SK-N-SH (cell line): ENCODE measurements at regions not wholly inside any gene's neighbourhood (a gene's known extent, or its start where the extent isn't known, plus 50 kb on each side); places are given as distances from the start of the nearest gene placed in this dataset.

Experiments used
- CTCF ChIA-PET: fragments of 300-600, 350-600 bp; formaldehyde crosslinking; extraction: SDS; loops from one replicate; lab custom pipeline; 2021; lab: Yijun Ruan, JAX
- POLR2A ChIA-PET: fragments of 350-600 bp; sonication (Branson Sonifier 250); formaldehyde crosslinking; extraction: SDS; loops from one replicate; lab custom pipeline; 2020; ENCODE audit warnings: antibody characterized with exemption, inconsistent platforms; lab: Yijun Ruan, JAX
- DNase-seq: peaks from one replicate; pipeline ENCODE4 v3.0.0; 2012
- H2AFZ ChIP-seq: fragments of 200-600 bp; sonication (generic); 2 replicates; pipeline ENCODE4 v1.8.1; 2016; ENCODE audit warnings: antibody characterized with exemption, mild to moderate bottlenecking, low read depth
- H3F3A ChIP-seq: fragments of 200-600 bp; sonication (generic); replicated peaks from 2 replicates; pipeline ENCODE3; 2016; ENCODE audit warnings: antibody characterized with exemption, mild to moderate bottlenecking; ENCODE audit not compliant: insufficient read depth
- H3K27ac ChIP-seq, 2 experiments: fragments of 200-500 bp in 1 of 2; fragments of 200-600 bp in 1 of 2; sonication (Bioruptor generic) in 1 of 2; sonication (generic), shearing (Covaris generic) in 1 of 2; 2 replicates each; pipeline versions ENCODE4 v1.5.1 to v1.6.1; 2014 to 2016; ENCODE audit warnings: low read depth in 2 of 2, inconsistent platforms in 1 of 2, low read length in 1 of 2, mild to moderate bottlenecking in 1 of 2, mixed read lengths in 1 of 2
- H3K27me3 ChIP-seq: fragments of 200-600 bp; sonication (generic), shearing (Covaris generic); 2 replicates; pipeline ENCODE4 v1.6.1; 2016; ENCODE audit warnings: mixed run types; ENCODE audit not compliant: insufficient read depth
- H3K36me3 ChIP-seq, 2 experiments: fragments of 200-500 bp in 1 of 2; fragments of 200-600 bp in 1 of 2; sonication (Bioruptor generic) in 1 of 2; sonication (generic) in 1 of 2; replicated peaks in 1 of 2; 2 replicates each; pipeline versions ENCODE3 to v1.5.1; 2014 to 2016; ENCODE audit warnings: low read length in 1 of 2, mild to moderate bottlenecking in 1 of 2; ENCODE audit not compliant: insufficient read depth in 2 of 2, control insufficient read depth in 1 of 2
- H3K4me1 ChIP-seq, 2 experiments: fragments of 200-500 bp in 1 of 2; fragments of 200-600 bp in 1 of 2; sonication (Bioruptor generic) in 1 of 2; sonication (generic), shearing (Covaris generic) in 1 of 2; 2 replicates each; pipeline versions ENCODE4 v1.5.1 to v1.6.1; 2014 to 2016; ENCODE audit warnings: low read depth in 1 of 2, low read length in 1 of 2, mixed run types in 1 of 2; ENCODE audit not compliant: insufficient read depth in 2 of 2, control insufficient read depth in 1 of 2
- H3K4me2 ChIP-seq: fragments of 200-600 bp; sonication (generic), shearing (Covaris generic); 2 replicates; pipeline ENCODE4 v1.6.1; 2017; ENCODE audit warnings: mixed run types
- H3K4me3 ChIP-seq, 2 experiments: fragments of 200-500 bp in 1 of 2; fragments of 200-600 bp in 1 of 2; sonication (Bioruptor generic) in 1 of 2; sonication (generic), shearing (Covaris generic) in 1 of 2; 2 replicates each; pipeline versions ENCODE4 v1.5.1 to v1.8.1; 2014 to 2016; ENCODE audit warnings: low read depth in 2 of 2, inconsistent platforms in 1 of 2, low read length in 1 of 2, mild to moderate bottlenecking in 1 of 2, mixed read lengths in 1 of 2, moderate library complexity in 1 of 2
- H3K79me2 ChIP-seq: fragments of 200-600 bp; sonication (generic); 2 replicates; pipeline ENCODE4 v1.8.1; 2017; ENCODE audit warnings: mild to moderate bottlenecking; ENCODE audit not compliant: insufficient read depth
- H3K9ac ChIP-seq: fragments of 200-600 bp; sonication (generic); 2 replicates; pipeline ENCODE4 v1.6.1; 2017; ENCODE audit warnings: mixed run types
- H3K9me2 ChIP-seq: fragments of 200-600 bp; sonication (generic); 2 replicates; pipeline ENCODE4 v1.6.1; 2017; ENCODE audit warnings: mixed run types
- H3K9me3 ChIP-seq: fragments of 200-600 bp; sonication (generic); 2 replicates; pipeline ENCODE4 v1.6.1; 2017; ENCODE audit warnings: mixed run types, mild to moderate bottlenecking, moderate library complexity
- H4K20me1 ChIP-seq: fragments of 200-600 bp; sonication (generic); 2 replicates; pipeline ENCODE4 v1.6.1; 2017; ENCODE audit warnings: mild to moderate bottlenecking, mixed run types; ENCODE audit not compliant: insufficient read depth
- CHD2 ChIP-seq: fragments of 150-350 bp; IDR thresholded peaks from 2 replicates; pipeline ENCODE4 v1.6.1; 2018; ENCODE audit warnings: low read length; ENCODE audit not compliant: partially characterized antibody
- CTCF ChIP-seq: fragments of 200-600 bp; sonication (generic); IDR thresholded peaks from 2 replicates; pipeline ENCODE4 v1.6.1; 2017; ENCODE audit warnings: antibody characterized with exemption, mild to moderate bottlenecking, moderate library complexity
- ELF1 ChIP-seq: IDR thresholded peaks from 2 replicates; pipeline ENCODE4 v1.4.0; 2012
- EP300 ChIP-seq, 2 experiments: IDR thresholded peaks; 2 replicates each; pipeline versions ENCODE4 v1.4.0 to v1.6.1; 2012; ENCODE audit warnings: borderline replicate concordance in 1 of 2, low read depth in 1 of 2, low read length in 1 of 2
- FOSL2 ChIP-seq: IDR thresholded peaks from 2 replicates; pipeline ENCODE4 v1.4.0; 2012; ENCODE audit warnings: low read depth, mild to moderate bottlenecking, moderate library complexity, borderline replicate concordance
- GABPA ChIP-seq: IDR thresholded peaks from 2 replicates; pipeline ENCODE4 v1.4.0; 2012; ENCODE audit warnings: low read depth, mild to moderate bottlenecking
- NFIC ChIP-seq: IDR thresholded peaks from 2 replicates; pipeline ENCODE4 v1.4.0; 2012; ENCODE audit warnings: borderline replicate concordance
- RAD21 ChIP-seq: IDR thresholded peaks from 2 replicates; pipeline ENCODE4 v1.6.1; 2012; ENCODE audit warnings: mild to moderate bottlenecking, low read length
- RFX5 ChIP-seq: IDR thresholded peaks from 2 replicates; pipeline ENCODE4 v1.6.1; 2012; ENCODE audit warnings: mild to moderate bottlenecking, improper control_type of control experiment, low read length
- RXRA ChIP-seq: IDR thresholded peaks from 2 replicates; pipeline ENCODE4 v1.4.0; 2012; ENCODE audit warnings: low read depth, mild to moderate bottlenecking, borderline replicate concordance
- SIN3A ChIP-seq: IDR thresholded peaks from 2 replicates; pipeline ENCODE4 v1.6.1; 2012; ENCODE audit warnings: low read depth, mild to moderate bottlenecking, low read length, moderate library complexity, borderline replicate concordance
- SMC3 ChIP-seq: IDR thresholded peaks from 2 replicates; pipeline ENCODE4 v1.6.1; 2012; ENCODE audit warnings: low read depth, low read length, improper control_type of control experiment
- TAF1 ChIP-seq: IDR thresholded peaks from 2 replicates; pipeline ENCODE4 v1.6.1; 2012; ENCODE audit warnings: low read depth, mild to moderate bottlenecking, low read length, moderate library complexity, borderline replicate concordance
- TCF12 ChIP-seq: IDR thresholded peaks from 2 replicates; pipeline ENCODE4 v1.4.0; 2012
- USF2 ChIP-seq: fragments of 150-350 bp; IDR thresholded peaks from 2 replicates; pipeline ENCODE4 v1.6.1; 2017; ENCODE audit warnings: antibody characterized with exemption, low read length, low read depth, borderline replicate concordance
- WGBS: methylation state at CpG from one replicate; pipeline ENCODE4 v1.1.6; 2017; ENCODE audit warnings: low lambda C conversion rate; 5-methylcytosine and 5-hydroxymethylcytosine counted together
- TF ChIP-seq, protein P1 (sequence below): fragments of 150-350 bp; IDR thresholded peaks from 2 replicates; pipeline ENCODE4 v1.6.1; 2016; ENCODE audit warnings: mild to moderate bottlenecking, low read depth, low read length

DNA sequence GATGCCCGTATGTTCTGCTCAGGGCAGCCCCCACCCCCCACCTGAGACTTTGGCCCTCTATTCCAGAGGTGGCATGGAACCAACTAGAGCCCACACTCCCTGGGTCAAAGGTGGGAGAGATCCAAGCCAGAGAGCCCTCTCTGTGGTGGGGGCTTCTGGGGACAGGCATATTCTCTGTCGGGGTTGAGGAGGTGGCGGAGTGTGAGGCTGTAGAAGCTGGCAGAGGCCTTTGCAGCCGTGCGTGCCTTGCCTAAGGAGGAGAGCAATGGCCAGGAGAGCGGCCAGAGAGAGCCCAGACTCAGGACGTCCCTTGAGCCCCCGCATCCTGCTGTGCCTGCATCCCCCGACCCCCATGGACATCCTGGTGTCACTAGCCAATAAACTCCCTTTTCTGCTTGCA lies 79.2 kb upstream of the HPCAL1 start:
- Histone ChIP-seq H3K9me3 (no peaks in the 10 kb centered on the region), H3F3A (no peaks in the 10 kb centered on the region), H3K79me2 (no peaks in the 10 kb centered on the region), H3K27me3 (no peaks in the 10 kb centered on the region), H3K4me3 (no peak overlapping the region), H3K4me1 (no peaks in the 10 kb centered on the region; a peak in 1 of 4 replicates), H4K20me1 (no peaks in the 10 kb centered on the region), H2AFZ (no peak overlapping the region), H3K9ac (no peak overlapping the region), H3K36me3 (no peaks in the 10 kb centered on the region), H3K27ac (no peak overlapping the region), H3K4me2 (no peak overlapping the region), H3K9me2 (no peaks in the 10 kb centered on the region)
- DNase-seq, result no peak
- TF ChIP-seq FOSL2 (no peak), TCF12 (no peak), RAD21 (no peak), NFIC (no peak), RXRA (no peak), USF2 (no peak), SIN3A (no peak), RFX5 (no peak), EP300 (IDR thresholded peaks at IDR 0.05; ENCODE audit: borderline replicate concordance in 1 of 2, low read depth in 1 of 2, low read length in 1 of 2) (no peak), CTCF (no peak), CHD2 (no peak), SMC3 (no peak), ELF1 (no peak), TAF1 (no peak), GABPA (no peak)
- TF ChIP-seq, protein P1, sequence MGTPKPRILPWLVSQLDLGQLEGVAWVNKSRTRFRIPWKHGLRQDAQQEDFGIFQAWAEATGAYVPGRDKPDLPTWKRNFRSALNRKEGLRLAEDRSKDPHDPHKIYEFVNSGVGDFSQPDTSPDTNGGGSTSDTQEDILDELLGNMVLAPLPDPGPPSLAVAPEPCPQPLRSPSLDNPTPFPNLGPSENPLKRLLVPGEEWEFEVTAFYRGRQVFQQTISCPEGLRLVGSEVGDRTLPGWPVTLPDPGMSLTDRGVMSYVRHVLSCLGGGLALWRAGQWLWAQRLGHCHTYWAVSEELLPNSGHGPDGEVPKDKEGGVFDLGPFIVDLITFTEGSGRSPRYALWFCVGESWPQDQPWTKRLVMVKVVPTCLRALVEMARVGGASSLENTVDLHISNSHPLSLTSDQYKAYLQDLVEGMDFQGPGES, result no peak
- 82% methylated on average over 9 of the region's 9 CpGs for WGBS
- ChIA-PET CTCF (no interaction called here), POLR2A (no interaction called here)
